Activated CD8-positive, alpha-beta memory T cell treated with anti-CD3 and anti-CD28 coated beads for 36 hours (primary cell): ENCODE measurements at regions not wholly inside any gene's neighbourhood (a gene's known extent, or its start where the extent isn't known, plus 50 kb on each side); places are given as distances from the start of the nearest gene placed in this dataset.

Source experiments
- CTCF ChIA-PET: fragments of 350-600 bp; sonication (Branson Sonifier 250); formaldehyde crosslinking; loops from one replicate; lab custom pipeline; 2021; ENCODE audit warnings: antibody characterized with exemption; lab: Charles Lee
- POLR2A ChIA-PET: fragments of 350-600 bp; sonication (Branson Sonifier 250); formaldehyde crosslinking; loops from one replicate; lab custom pipeline; 2021; ENCODE audit warnings: antibody characterized with exemption; lab: Charles Lee

GRCh38 chr13:34034411-34034810 lies 216.5 kb downstream of the RFC3 start:
- ChIA-PET POLR2A (no interaction called here), CTCF (no interaction called here)

GRCh38 chr13:34035178-34035577 lies 217.2 kb downstream of the RFC3 start:
- CTCF ChIA-PET, result interaction anchor here (0.5 kb wide), 1 partner anchor 1301 kb away, joined by 3 read pairs; no protein-coding TSS in a partner anchor
- POLR2A ChIA-PET, result no interaction called here

- CTCF ChIA-PET, result interaction anchor here (0.5 kb wide), 1 partner anchor 1302 kb away, joined by 3 read pairs; no protein-coding TSS in a partner anchor
- POLR2A ChIA-PET, result no interaction called here
Observed at GRCh38 chr13:34035676-34036325, 217.9 kb downstream of the RFC3 start.

DNA sequence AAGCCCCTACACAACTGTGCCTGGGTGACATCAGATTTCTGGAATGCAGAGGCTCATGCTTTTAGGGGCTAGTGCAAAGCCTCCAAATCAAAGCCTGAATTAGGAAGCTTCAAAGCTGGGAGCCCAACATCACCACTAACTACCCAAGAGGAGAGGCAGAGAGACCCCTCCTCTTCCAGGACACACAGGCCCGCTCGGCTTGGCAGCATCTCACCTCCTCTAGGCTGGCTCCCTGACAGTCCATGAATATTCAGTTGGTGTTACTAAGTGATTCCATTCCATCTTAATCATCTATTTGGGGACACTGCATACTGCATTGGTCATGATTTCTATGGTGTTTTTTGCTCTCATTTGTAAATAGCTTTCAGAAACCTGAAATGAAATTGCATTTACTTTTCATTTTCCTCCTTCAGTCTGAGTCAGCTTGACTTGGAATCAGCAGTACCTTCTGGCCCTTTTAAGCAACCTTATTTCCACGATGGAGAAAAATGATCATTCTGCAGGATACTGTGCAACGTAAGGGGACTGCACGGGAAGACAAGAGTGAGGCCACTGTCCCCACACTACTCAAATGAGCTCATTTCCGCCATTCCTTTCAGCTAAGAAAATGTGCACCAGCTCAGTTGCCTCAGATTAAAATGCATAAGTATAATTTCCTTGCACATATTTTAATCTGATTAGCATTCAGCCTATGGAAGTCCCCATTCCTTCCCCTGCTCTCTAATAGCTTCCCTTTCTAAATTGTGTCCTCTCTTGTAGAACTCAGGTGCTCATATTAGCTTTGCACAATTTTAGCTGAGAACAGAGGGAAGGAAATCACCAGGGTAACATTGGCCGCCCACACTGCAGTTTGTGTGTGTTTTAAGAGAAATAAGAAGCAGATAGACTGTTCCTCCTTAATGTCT lies 219.9 kb downstream of the RFC3 start:
- CTCF ChIA-PET, result no interaction called here
- POLR2A ChIA-PET, result no interaction called here

DNA sequence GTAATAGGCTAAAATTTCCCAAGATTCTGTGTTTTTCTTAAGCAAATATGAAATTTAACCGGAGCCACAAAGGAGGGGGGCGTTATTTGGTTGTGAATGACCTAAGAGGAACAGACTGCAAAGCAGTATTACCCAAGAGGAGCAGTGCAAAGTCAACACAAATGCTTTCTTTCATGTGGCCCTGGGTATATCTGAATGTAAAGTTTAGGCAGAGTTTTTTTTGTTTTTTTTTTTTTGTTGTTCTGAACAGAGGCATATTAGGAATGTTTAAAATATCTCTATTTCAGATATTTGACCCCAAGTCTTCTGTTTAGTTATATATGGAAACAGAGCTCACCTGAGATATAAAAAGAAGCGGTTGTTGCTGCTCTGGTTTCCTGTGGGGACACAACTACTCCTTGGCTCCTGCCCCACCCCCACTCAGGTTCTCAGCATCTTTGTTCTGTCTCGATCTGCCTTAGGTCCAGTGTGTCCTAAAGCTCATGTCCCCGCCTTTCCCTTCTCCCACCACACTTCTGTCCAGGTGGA lies 220.7 kb downstream of the RFC3 start:
- CTCF ChIA-PET, result no interaction called here
- POLR2A ChIA-PET, result no interaction called here

DNA sequence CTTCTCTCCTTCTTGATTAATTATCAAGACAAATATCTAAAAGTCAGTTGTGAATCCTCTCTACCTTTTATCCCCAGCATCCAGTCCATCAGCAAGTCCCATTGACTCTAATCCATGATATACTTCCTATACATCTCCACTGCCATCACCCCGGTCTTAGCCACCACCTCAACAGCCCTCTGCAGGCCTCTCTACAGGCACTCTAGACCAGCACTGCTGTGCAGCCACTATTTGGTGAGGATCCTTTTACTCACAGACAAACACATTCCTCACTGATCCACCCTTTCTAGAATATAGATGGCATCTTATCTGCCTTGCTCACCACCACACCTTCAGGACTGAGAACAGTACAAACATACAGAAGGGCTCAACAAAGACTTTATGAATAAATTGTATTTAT lies 221.7 kb downstream of the RFC3 start:
- CTCF ChIA-PET, result no interaction called here
- POLR2A ChIA-PET, result no interaction called here

GRCh38 chr13:34040863-34041262 lies 222.9 kb downstream of the RFC3 start:
- ChIA-PET CTCF (no interaction called here), POLR2A (no interaction called here)

DNA sequence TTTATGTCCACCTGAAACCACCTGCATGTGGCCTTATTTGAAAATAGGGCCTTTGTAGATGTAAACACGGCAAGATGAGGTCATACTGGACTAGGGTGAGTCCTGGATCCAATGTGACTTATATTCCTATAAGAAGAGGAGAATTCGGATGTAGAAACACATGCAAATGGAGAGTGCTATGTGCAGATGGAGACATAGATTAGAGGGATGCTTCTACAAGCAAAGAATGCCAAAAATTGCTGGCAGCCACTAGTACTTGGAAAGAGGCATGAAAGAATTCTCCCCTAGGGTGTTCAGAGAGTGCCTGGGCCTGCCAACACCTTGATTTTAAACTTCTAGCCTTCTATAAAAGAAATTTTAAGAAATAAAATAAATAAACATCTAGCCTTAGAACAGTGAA lies 226.1 kb downstream of the RFC3 start:
- ChIA-PET CTCF (no interaction called here), POLR2A (no interaction called here)

DNA sequence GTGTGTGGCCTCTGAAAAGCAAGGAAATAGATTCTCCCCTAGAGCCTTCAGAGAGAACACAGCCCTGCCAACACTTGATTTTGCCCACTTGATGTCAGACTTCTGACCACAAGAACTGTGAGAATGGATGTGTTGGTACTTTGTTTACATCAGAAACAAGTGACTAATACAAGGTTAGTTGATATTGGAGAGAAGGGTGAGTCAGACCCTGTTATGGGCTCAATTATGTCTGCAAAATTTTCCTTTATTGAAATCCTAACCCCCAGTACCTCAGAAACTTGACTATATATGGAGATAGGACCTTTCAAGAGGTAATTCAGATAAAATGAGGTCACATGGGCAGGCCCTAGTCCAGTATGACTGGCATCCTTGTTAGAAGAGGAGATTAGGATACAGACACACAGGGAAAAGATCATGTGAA lies 226.7 kb downstream of the RFC3 start:
- POLR2A ChIA-PET, result no interaction called here
- CTCF ChIA-PET, result no interaction called here

DNA sequence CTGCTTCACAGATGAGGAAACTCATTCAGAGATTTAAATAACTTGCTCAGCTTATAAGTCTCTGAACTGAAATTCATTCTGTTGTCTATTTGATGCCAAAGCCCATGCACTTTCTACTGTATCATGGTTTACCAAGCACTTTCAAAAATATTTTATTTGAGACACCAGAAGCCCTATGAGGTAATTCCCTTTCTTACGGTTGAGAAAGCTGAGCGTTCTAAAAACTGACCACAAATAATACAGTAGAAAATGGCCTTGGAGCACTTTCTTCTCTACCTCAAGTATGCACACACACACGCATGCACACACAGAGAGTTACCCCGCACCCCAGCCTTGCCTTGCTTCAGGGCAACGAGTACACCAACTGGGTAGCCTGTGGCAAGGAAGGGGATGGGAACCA lies 228.5 kb downstream of the RFC3 start:
- CTCF ChIA-PET, result no interaction called here
- POLR2A ChIA-PET, result no interaction called here

- ChIA-PET CTCF (no interaction called here), POLR2A (no interaction called here)
Observed at GRCh38 chr13:34048652-34049051, 230.7 kb downstream of the RFC3 start.

- ChIA-PET CTCF (no interaction called here), POLR2A (no interaction called here)
Observed at GRCh38 chr13:34056733-34057258, 238.8 kb downstream of the RFC3 start.

DNA sequence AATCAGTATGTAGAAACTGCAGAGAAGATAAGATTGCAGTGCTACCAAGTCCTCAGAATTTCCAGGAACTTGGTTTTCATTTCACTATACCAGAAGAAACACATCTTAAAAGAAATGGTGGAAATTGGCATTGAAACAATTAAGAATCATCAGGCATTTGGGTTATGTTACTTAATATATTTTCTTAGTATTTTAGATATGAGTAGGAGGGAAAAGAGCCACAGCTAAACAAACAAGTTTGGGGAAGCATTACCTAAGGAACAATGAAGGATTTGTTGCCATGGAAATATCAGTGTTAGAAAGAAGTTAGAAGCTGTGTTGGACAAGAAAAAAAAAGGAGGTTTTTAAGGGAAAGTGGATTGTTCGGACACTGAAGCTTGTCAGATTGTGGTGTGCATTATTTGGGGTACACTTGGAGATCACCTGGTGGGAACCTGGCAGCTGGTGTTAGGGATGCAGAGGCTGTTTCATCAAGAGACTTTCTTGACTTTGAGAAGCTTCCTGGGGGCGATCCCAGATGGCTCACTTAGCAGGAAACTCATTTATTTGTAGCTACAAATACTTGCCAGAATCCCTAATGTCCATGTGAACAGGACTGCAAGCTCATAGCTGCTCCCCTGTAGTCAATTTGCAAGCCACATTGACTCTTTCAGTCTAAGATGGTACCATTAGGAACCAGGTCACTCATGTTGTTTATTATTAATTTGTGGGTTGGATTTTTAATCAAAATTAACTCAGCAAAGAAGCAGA lies 246.7 kb downstream of the RFC3 start:
- CTCF ChIA-PET, result no interaction called here
- POLR2A ChIA-PET, result no interaction called here

GRCh38 chr13:34065928-34066327 lies 248.0 kb downstream of the RFC3 start:
- POLR2A ChIA-PET, result no interaction called here
- CTCF ChIA-PET, result no interaction called here

DNA sequence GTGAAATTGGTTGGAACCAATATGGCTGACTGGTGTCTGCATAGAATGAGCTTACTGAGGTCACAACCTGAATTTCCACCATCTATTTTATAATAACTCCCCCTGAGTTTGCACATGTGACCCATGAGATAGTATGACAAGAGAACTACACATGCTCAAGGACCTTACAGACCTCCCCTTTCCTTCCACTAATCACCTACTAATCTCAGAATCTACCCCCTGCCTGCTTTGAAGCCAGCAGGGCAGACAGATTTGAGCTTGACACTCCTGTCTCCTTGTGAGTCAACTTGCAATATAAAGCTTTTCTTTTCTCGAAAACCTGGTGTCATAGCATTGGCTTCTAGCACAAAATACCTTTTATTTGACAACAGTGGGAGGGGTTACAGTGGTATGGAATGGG lies 248.4 kb downstream of the RFC3 start:
- CTCF ChIA-PET, result no interaction called here
- POLR2A ChIA-PET, result no interaction called here

- POLR2A ChIA-PET, result no interaction called here
- CTCF ChIA-PET, result no interaction called here
Observed at GRCh38 chr13:34070006-34070405, 252.1 kb downstream of the RFC3 start.

- ChIA-PET POLR2A (no interaction called here), CTCF (no interaction called here)
Observed at GRCh38 chr13:34070544-34071303, 252.8 kb downstream of the RFC3 start.

GRCh38 chr13:34076319-34076718 lies 258.4 kb downstream of the RFC3 start:
- CTCF ChIA-PET, result no interaction called here
- POLR2A ChIA-PET, result no interaction called here
